GM12872 (cell line): ENCODE measurements at regions not wholly inside any gene's neighbourhood (a gene's known extent, or its start where the extent isn't known, plus 50 kb on each side); places are given as distances from the start of the nearest gene placed in this dataset.

Experiments used
- CTCF ChIP-seq: IDR thresholded peaks from 3 replicates; pipeline ENCODE4 v1.5.1; 2011; ENCODE audit warnings: low read depth, mild to moderate bottlenecking, low read length, moderate library complexity; ENCODE audit not compliant: insufficient read depth

GRCh38 chr6:14241255-14242070 is 123.9 kb downstream of the CD83 start:
- no peak for TF ChIP-seq CTCF

GRCh38 chr6:14243597-14243996 is 126.0 kb downstream of the CD83 start:
- no peak for TF ChIP-seq CTCF

GRCh38 chr6:14246876-14247275 is 129.3 kb downstream of the CD83 start:
- TF ChIP-seq CTCF = no peak

- no peak for TF ChIP-seq CTCF
Observed at GRCh38 chr6:14250573-14250972, 133.0 kb downstream of the CD83 start.

GRCh38 chr6:14252271-14252850 is 134.8 kb downstream of the CD83 start:
- TF ChIP-seq CTCF = no peak

- TF ChIP-seq CTCF = no peak
Observed at GRCh38 chr6:14254505-14254904, 136.9 kb downstream of the CD83 start.

- no peak for TF ChIP-seq CTCF
Observed at GRCh38 chr6:14255916-14256315, 138.3 kb downstream of the CD83 start.
